ENCODE measurements at regions not wholly inside any gene's neighbourhood (a gene's known extent, or its start where the extent isn't known, plus 50 kb on each side); places are given as distances from the start of the nearest gene placed in this dataset.

- peaks cover 35% of the 10 kb centered on the region for H3K27me3 Mint-ChIP-seq
- DNase-seq (ENCODE audit: extremely low spot score, unreplicated experiment): no peak
These were observed 71.5 kb upstream of the ERG start for GRCh38 chr21:38569733-38570132.

GRCh38 chr21:38570596-38570995 lies 72.3 kb upstream of the ERG start:
- H3K27ac Mint-ChIP-seq: no peak overlapping the region
- peaks cover 32% of the 10 kb centered on the region for H3K27me3 Mint-ChIP-seq
- TF ChIP-seq CTCF (conservative IDR thresholded peaks at IDR 0.05): no peak

More at GRCh38 chr21:38569733-38570132, 71.5 kb upstream of the ERG start:
- no peak overlapping the region for H3K27ac Mint-ChIP-seq
- H3K4me3 Mint-ChIP-seq: no peak overlapping the region
- H3K4me1 Mint-ChIP-seq (ENCODE audit: unreplicated experiment): peaks cover 6% of the 10 kb centered on the region
- H3K36me3 Mint-ChIP-seq: no peaks in the 10 kb centered on the region
- H3K9me3 Mint-ChIP-seq: peaks cover 7% of the 10 kb centered on the region
- no peak for TF ChIP-seq CTCF (conservative IDR thresholded peaks at IDR 0.05)

GRCh38 chr21:38574895-38575575 lies 76.8 kb upstream of the ERG start:
- DNase-seq (ENCODE audit: extremely low spot score, unreplicated experiment): no peak
- TF ChIP-seq CTCF (conservative IDR thresholded peaks at IDR 0.05): no peak
- Mint-ChIP-seq H3K27me3 (peaks cover 29% of the 10 kb centered on the region), H3K36me3 (no peaks in the 10 kb centered on the region), H3K27ac (no peak overlapping the region), H3K9me3 (no peaks in the 10 kb centered on the region), H3K4me1 (ENCODE audit: unreplicated experiment) (no peaks in the 10 kb centered on the region), H3K4me3 (no peak overlapping the region)

More at GRCh38 chr21:38570596-38570995, 72.3 kb upstream of the ERG start:
- Mint-ChIP-seq H3K4me3 (no peak overlapping the region), H3K9me3 (peaks cover 3% of the 10 kb centered on the region), H3K4me1 (ENCODE audit: unreplicated experiment) (peaks cover 6% of the 10 kb centered on the region), H3K36me3 (no peaks in the 10 kb centered on the region)
- DNase-seq (ENCODE audit: extremely low spot score, unreplicated experiment): no peak

GRCh38 chr21:38577887-38578286 lies 79.6 kb upstream of the ERG start:
- H3K4me1 Mint-ChIP-seq (ENCODE audit: unreplicated experiment): no peaks in the 10 kb centered on the region
- no peak overlapping the region for H3K27ac Mint-ChIP-seq
- H3K4me3 Mint-ChIP-seq: no peak overlapping the region
- no peak for TF ChIP-seq CTCF (conservative IDR thresholded peaks at IDR 0.05)
- no peaks in the 10 kb centered on the region for H3K36me3 Mint-ChIP-seq
- DNase-seq (ENCODE audit: extremely low spot score, unreplicated experiment): no peak
- H3K9me3 Mint-ChIP-seq: no peaks in the 10 kb centered on the region
- H3K27me3 Mint-ChIP-seq: peaks cover 21% of the 10 kb centered on the region

GRCh38 chr21:38590449-38591217 lies 92.4 kb upstream of the ERG start:
- Mint-ChIP-seq H3K27me3 (peaks cover 24% of the 10 kb centered on the region), H3K27ac (no peak overlapping the region), H3K4me1 (ENCODE audit: unreplicated experiment) (peaks cover 7% of the 10 kb centered on the region), H3K36me3 (no peaks in the 10 kb centered on the region), H3K4me3 (no peak overlapping the region), H3K9me3 (no peaks in the 10 kb centered on the region)
- no peak for TF ChIP-seq CTCF (conservative IDR thresholded peaks at IDR 0.05)
- DNase-seq (ENCODE audit: extremely low spot score, unreplicated experiment): no peak

All from type B pancreatic cell (in vitro differentiated cells).